HG02678 (cell line): ENCODE measurements at regions not wholly inside any gene's neighbourhood (a gene's known extent, or its start where the extent isn't known, plus 50 kb on each side); places are given as distances from the start of the nearest gene placed in this dataset.
A peak's percentile ranks its signal among the peaks of the same experiment; 100 is the strongest.
"Not testable (repeated sequence)": the region's sequence is repeated elsewhere in the genome, so short reads cannot be mapped to it uniquely, and the experiment has no call there.

Source experiments
- ATAC-seq: cut with Tn5 transposase; IDR thresholded peaks from one replicate; pipeline ENCODE4 v1.9.1; 2021; ENCODE audit warnings: mild to moderate bottlenecking, moderate library complexity; ENCODE audit not compliant: unreplicated experiment

DNA sequence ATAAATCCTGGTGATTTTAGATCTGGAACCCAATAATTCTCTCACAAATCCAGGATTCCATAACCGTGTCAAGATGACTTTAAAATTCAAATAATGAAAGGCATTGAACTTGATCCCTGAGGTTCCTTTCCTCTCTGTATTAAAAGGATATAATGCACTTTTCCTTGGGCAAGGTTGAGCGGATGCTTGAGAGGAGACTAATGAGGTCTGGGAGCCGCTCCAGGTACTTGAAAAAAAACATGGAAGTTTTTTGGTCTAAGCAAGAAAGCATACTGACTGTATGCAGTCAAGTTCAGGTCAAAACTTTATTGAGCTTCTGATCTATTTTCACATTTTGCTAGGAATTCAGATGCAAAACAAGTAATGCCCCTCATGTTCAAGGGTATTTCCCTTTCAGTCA lies 318.5 kb downstream of the RAD51AP2 start:
- no peak for ATAC-seq

DNA sequence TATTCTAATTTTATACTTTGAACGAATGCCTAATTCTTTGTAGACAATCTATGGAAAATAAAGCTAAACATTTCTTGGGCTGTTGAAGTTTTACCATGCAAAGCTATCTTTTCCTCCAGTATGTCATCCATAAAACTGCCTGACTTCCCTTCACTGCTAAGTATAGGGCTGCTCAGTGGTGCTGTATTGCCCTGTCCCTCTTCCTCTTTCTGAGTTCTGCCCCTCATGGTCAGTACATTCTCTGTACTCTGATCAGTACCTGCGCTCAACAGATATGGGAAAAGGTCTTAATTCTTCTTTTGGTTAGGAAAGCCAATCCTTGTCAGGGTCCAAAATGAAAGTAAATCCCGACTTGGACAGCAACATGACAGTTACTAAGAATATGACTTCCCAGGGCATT lies 321.9 kb downstream of the RAD51AP2 start:
- ATAC-seq: no peak

DNA sequence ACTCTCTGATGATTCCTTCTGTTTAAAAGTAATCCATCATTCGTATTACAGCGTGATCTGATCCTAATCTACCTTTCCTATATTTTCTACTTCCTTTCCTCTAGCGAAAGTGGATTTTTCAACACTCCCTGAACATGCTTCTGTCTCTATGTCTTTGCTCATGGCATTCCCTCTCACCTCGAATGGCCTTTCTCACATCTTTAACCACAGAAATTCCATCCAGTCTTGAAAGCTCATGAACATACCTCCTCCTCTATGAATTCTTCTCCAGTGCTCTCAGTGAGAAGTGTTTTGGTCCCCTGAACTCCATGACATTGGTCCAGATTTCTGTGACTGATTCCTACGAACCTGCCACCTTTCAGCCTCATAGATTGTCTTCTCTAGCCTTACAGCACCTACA lies 323.2 kb downstream of the RAD51AP2 start:
- no peak for ATAC-seq

DNA sequence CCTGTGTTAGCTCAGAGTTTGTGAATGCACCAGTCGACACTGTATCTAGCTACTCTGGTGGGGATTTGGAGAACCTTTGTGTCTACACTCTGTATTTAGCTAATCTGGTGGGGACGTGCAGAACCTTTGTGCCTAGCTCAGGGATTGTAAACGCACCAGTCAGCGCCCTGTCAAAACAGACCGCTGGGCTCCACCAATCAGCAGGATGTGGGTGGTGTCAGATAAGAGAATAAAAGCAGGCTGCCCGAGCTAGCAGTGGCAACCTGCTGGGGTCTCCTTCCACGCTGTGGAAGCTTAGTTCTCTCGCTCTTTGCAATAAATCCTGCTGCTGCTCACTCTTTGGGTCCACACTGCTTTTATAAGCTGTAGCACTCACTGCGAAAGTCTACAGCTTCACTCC lies 324.2 kb downstream of the RAD51AP2 start:
- no peak for ATAC-seq

DNA sequence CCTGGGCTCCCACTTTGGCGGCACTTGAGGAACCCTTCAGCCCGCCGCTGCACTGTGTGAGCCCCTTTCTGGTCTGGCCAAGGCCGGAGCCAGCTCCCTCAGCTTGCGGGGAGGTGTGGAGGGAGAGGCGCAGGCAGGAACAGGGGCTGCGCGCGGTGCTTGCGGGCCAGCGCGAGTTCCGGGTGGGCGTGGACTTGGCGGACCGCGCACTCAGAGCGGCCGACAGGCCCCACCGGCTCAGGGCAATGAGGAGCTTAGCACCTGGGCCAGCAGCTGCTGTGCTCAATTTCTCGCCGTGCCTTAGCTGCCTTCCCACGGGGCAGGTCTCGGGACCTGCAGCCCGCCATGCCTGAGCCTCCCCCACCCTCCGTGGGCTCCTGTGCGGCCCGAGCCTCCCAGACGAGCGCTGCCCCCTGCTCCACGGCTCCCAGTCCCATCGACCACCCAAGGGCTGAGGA lies 324.8 kb downstream of the RAD51AP2 start:
- ATAC-seq: not testable (repeated sequence)

DNA sequence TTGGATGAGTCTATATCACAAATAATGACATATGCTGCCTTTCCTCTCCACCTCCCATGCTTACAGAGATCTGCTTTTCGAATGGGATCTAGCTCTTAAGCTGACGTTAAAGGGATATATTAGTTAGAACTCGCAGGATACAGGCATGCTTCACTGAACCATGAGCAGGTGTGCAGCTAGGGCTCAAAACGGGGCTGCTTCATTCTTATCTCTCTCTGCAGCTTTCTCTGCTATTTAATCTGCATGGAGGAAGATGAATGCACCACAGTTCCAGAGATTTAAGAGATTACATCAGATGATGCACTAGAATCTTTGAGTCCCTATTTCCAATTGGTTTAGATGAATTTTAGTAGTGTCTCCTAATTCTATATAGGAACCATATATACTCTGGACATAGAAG lies 327.0 kb downstream of the RAD51AP2 start:
- ATAC-seq: no peak

DNA sequence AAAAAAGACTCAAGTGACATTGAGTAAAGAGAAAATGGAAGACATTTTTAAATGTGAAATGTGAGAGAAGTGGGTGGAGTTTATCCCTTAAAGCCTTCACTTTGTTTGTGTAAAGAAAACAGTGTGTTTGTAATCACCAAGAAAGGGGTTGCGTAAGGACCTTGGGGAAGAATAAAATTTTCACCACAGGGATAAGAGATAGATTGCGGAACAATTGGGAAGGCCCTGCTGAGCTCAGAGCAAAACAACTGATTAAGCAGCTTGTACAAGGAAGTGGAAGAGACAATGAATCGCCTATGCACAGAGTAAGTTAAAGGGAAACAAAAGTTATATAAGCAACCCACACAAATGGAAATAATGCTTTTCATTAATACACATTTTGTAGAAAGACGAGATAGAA lies 327.7 kb downstream of the RAD51AP2 start:
- ATAC-seq: no peak

DNA sequence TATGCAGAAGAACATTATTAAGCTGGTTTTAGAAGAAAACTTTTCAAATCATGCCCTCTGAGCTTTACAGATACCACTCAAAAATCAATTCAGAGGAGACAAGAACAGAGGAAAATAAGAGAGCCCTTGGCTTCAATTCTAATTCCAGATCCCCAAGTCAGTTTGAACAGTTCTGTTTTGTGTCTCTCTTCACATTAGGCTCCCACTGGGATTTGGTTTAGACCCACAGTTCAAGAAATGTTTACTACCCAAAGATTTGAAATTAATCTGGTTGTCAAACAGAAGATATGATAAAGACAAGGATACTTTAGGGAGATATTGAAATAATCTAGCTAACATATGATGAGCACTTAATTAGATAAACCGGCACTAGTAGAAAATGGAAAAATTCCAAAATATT lies 329.5 kb downstream of the RAD51AP2 start:
- ATAC-seq: no peak

DNA sequence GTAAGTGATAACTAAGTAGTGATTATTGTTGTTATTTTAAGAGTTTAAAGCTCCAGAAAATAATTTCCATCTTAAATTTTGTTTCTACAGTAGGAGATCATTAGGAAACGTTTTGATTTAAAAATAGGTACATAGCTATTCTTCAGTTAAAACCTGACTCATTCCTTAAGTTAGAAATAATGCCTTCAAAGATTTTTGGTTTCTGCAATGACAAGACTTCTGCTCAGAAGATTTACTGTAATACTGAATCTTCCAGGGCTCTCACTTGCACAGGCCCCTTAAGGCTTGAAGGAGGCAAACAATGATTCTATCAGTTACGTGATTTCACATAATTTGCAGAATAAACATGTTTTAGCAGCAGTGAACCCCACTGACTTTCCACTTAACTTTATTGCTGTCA lies 333.7 kb downstream of the RAD51AP2 start:
- ATAC-seq: no peak

DNA sequence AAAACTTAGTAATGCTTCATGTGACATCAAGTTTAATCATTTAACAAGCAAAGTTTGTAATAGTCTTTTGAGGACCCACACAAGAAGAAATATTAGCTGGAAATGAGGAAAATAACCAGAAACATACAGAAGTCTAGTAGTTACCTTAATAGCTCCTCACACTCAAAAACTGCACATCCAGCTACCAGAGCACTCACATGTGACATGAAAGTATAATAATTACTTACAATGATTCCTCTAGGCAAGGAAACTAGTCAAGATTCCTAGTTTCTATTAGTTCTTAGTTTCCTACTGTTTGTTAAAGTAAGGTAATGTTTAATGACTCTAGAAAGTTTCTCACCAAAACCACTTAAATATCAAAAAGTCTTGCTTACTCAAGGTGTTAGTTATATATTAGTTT lies 335.8 kb downstream of the RAD51AP2 start:
- no peak for ATAC-seq

DNA sequence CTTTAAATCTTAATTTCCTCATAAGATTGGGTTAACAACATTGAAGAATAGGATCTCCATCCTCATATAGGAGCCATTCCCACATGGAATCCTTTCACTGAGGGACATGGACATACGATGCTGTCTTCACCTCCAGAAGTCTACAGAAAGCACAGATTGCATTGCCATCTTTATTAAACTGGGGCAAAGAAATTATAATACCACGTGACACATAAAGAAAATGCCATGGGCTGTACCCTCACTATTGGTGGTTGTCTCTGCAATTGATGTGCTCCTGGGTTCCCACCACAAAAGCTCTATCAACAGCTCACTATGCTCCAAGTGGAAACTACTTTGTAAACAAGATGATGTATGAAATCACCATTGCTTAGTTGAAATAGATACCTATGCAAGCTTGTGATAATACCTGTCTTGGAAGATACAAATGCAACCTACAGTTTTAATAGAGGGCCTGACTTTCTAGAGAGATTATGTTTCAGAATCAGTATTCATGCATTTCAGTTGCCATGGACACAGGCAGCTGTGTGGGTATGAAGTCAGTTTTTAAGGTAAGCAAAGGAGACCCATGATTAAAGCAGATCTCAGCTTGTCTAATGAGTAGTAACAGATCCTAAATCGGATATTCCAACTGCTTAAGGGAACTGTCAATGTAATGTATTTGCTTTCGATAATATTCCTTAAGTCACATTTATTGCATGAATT lies 337.0 kb downstream of the RAD51AP2 start:
- no peak for ATAC-seq

DNA sequence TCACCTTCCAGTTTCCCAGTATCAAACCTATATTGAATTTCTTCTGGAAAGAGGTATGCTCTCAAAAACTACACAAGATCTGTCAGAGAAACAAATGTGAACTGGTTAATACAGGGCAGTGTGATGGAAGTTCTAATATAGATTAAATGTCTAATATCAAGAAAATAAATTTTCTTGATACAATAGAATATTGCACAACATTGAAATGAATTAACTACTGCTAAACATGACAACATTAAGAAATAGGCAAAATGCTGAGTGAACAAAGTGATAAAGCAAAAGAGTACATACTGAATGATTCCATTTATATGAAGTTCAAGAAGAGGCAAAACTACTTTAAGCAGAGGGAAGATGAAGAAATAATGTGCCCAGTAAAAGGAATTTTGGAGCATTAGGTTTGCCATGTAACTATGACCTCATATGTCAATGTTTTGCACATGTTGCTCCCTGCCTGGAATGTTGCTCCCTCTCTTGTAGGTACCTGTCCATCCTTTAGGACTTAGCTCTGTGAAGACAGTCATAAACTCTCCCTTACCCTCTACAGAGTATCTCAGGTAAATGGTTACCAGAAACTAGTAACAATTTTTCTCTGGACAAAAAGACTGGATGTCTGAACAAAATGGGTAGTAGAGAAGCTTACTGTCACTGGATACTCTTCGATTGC lies 339.0 kb downstream of the RAD51AP2 start:
- no peak for ATAC-seq

DNA sequence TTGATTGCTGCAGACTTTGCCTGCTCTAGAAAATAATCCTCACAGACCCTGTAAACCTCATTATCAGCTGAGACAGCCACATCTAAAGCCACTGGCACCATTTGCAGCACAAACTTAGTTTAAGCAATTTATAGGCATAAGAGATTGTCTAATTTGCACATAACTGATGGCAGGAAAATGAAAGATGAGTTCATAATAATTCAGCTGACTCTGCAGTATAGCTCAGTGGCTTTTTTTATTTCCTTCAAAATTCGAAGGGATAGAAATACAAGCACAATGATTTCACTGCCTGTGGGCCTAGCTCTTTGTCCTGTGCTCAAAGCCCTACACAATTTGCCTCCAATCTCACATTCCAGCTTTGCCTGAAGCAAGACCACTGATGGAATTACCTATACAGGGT lies 341.2 kb downstream of the RAD51AP2 start:
- ATAC-seq: no peak

DNA sequence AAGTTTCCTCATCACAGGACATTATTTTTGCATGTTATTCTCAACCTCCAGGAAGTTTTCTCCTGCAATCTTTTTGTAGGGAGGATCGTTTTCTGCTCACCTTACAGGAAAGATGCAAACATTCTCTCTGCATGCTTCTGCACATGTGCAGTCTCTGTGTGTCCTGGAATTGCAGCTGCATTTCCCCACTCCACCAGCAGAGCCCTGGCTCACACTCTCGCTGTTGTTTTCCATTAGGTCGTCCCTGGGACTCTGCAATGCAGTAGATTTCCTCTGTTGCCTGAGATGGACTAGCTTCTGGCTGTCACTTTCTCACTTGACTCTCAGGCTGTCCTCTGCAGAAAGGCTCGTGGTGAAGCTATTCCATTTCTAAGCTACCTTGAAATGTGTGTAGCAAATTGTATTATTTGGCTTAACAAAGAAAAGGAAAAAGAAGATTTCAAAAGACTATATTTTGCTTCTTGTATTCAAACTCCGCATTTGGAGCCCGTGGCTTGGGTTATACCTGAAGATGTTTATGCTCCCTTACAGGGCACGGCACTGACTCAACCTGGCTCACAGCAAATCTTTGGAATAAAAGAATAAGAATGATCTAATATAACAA lies 346.7 kb downstream of the RAD51AP2 start:
- ATAC-seq: peak; percentile 82

DNA sequence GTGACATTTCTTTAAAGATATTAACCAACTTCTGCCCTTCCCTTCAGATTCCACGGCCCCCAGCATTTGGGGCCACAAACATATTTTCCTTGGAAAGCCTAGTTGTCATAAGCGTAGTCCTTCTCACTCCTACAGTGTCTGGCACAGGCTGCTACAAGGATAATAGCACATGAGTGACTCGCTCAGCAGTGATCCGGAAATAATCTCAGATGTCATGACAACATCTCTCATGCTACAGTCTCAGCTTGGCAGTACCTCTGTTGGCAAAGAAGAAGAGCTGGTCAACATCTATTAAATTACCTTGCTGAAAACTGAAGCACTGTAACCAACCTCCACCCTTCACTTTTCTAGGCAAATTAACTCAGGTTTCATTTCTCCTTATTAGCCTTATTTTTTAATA lies 351.7 kb downstream of the RAD51AP2 start:
- no peak for ATAC-seq

DNA sequence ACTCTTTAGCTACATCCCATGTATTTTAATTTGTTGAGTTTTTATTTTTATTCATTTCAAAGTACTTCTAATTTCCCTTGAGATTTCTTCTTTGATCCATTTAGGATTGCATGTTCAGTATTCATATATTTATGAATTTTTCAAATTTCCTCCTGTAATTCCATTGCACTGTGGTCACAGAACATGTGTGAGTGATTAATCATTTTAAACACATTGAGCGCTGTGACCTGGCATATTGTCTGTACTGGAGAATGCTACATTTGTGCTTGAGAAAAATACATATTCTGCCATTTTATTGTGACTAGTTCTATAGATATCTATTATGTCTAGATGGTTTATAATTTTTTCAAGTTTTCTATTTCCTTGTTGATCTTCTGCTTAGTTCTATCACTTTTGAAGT lies 353.7 kb downstream of the RAD51AP2 start:
- no peak for ATAC-seq

DNA sequence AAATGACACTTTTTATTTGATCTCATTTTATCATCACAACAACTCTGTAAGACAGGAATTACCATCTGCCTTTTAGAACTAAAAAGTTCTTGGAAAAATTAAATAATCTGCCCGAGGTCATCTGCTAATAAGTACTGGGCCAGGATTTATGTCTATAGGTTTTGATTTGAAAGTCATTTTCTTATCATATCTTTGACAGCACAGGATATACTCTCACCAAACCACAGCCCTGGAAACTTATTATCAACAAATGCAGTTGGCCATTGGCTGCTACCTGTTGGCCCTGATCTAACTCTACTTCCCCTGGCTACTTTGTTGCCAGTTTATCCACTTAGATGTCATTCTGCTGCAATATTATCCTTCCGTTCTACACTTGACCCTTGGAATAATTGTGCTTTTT lies 354.6 kb downstream of the RAD51AP2 start:
- no peak for ATAC-seq

DNA sequence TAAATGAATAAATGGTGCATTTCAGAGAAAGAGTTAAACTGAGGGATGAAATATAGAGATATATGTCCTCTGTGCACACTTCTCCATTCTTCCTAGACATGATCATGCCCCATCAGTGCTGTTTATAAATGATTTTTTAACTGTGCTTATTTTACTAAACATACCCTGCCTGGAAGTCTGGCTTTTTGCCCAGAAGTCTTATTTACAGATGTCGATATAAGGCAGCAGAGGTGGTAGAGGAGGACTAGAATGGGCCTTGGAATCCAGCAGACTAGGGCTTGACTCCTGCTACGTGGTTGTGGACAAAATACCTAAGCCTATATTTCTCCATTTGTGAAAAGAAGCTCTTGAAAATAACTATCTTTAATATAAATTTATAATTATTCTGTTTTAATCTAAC lies 355.5 kb downstream of the RAD51AP2 start:
- no peak for ATAC-seq

DNA sequence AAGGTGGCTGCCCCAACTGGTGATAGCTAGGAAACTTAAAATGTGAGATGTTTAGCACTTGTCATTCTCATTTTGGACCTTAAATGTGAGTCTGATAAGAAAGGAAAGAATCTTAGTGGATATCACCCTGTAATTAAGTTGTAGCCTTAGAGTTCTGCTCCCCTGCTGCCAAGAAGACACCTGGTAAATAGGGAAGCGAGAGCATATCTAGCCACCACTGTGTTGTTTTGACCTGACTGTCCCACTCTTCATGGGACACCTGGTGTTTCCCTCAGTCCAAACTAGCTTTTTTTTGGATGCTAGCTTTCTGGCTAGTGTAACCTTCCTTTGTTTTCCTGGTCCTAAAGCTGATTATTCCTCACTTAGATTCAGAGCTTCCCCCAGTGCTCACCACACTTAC lies 357.6 kb downstream of the RAD51AP2 start:
- ATAC-seq: peak; percentile 89

DNA sequence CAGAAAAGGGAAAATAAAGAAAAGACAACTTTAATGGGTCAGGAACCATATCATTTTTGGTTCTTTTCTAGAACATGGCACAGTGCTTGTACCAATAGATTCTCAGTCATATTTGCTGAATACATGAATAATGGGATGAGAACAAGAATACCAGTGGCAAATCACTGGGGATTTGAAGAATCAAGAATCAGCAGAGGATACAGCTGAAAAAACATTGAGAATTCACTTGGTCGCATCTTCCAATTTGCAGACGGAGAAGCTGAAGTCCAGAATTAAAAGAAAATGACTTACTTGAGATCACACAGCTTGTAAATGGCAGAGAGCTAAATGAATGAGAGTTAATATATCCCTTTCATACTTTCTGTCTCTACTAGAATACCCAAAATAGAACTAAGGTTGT lies 362.2 kb downstream of the RAD51AP2 start:
- no peak for ATAC-seq

DNA sequence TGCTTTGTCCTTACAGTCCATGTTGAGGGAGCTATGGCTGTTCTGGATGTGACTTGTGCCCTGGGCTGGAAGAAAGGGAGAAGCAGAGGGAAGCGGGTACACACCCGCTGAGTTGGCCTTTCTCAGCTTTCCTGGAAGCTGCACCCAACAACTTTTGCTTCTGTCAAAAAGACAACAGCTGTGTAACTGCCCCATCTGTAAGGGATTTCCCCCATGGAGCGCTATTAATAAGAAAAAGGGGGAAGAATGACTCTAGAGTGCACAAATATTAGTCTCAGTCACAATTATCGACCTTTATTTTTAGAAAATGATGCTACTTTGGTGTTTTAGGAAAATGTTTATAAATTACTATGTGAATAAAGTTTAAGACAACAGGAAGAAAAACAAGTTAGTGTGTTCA lies 368.3 kb downstream of the RAD51AP2 start:
- ATAC-seq: peak; percentile 46

DNA sequence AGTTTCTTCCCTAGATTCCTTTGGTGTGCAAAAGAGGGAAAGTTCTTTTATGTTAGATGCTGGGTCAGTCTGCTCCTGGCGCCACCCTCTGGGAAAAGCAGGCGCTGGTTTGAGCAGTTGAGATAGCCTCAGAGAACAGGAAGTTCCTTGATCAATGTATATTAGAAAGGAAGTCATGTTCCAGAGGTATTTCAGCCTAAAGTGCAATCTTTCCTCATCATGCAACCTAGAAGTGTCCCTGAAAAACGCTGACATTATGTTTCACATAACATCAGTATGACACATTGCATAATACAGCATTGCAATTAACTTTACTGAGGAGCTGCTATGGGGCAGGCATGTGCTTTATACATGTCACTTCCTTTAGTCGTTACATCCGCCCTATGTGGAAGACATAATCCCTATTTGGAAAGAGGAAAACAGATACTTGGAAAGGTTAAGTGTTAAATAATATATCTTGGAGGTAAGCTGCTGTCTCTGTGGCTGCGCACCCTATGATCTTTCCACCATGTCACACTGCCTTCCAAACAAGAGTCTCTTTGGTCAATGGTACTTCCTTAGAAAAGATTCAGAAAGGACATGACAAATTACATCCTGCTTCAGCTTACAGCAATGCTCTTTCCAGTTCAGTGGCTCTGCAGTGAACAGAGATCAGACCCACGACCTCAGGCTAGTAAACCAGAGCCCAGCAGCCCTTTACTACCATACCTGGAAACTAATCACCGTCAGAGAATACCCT lies 369.7 kb downstream of the RAD51AP2 start:
- ATAC-seq: no peak
